ENCODE measurements at regions not wholly inside any gene's neighbourhood (a gene's known extent, or its start where the extent isn't known, plus 50 kb on each side); places are given as distances from the start of the nearest gene placed in this dataset.

GRCh38 chr13:67990868-67991267 is 760.7 kb upstream of the PCDH9 start (continued):
- TF ChIP-seq CHD7 (IDR thresholded peaks at IDR 0.05; ENCODE audit: insufficient replicate concordance, low read length) = no peak

Measured in H1 (cell line).